ENCODE measurements at regions not wholly inside any gene's neighbourhood (a gene's known extent, or its start where the extent isn't known, plus 50 kb on each side); places are given as distances from the start of the nearest gene placed in this dataset.

DNA sequence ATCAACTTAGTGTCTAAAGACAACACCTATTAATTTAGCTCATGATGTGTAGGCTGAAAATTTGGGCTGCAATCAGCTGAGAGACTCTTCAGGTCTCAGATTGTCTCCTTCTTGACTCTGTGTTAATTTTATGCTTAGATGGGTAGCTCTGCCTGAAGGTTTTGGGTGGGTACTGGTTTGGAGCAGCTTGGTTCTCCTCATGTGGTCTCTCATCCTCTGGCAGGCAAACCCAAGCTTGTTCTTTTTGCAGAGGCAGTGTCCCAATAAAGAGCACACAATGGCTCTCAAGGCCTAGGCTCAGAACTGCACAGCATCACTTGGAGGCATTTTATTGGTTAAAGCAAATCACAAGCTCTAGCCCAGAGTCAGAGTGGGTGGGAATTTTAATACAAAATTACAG is 280.6 kb downstream of the BTBD3 start:
- no peak for DNase-seq (ENCODE audit: low read depth in 1 of 2, low spot score in 1 of 2)
- Histone ChIP-seq H3K27ac (replicated peaks) (no peak overlapping the region), H3K27me3 (ENCODE audit: insufficient read depth, poor library complexity, severe bottlenecking) (no peaks in the 10 kb centered on the region), H3K4me3 (replicated peaks; ENCODE audit: insufficient read depth, low read length) (no peak overlapping the region)
- TF ChIP-seq GABPA (IDR thresholded peaks at IDR 0.05; ENCODE audit: low read depth) (no peak), POLR2AphosphoS5 (IDR thresholded peaks at IDR 0.05; ENCODE audit: low read depth) (no peak), SPI1 (IDR thresholded peaks at IDR 0.05; ENCODE audit: borderline replicate concordance, low read depth) (no peak)
- TF ChIP-seq, protein P1, sequence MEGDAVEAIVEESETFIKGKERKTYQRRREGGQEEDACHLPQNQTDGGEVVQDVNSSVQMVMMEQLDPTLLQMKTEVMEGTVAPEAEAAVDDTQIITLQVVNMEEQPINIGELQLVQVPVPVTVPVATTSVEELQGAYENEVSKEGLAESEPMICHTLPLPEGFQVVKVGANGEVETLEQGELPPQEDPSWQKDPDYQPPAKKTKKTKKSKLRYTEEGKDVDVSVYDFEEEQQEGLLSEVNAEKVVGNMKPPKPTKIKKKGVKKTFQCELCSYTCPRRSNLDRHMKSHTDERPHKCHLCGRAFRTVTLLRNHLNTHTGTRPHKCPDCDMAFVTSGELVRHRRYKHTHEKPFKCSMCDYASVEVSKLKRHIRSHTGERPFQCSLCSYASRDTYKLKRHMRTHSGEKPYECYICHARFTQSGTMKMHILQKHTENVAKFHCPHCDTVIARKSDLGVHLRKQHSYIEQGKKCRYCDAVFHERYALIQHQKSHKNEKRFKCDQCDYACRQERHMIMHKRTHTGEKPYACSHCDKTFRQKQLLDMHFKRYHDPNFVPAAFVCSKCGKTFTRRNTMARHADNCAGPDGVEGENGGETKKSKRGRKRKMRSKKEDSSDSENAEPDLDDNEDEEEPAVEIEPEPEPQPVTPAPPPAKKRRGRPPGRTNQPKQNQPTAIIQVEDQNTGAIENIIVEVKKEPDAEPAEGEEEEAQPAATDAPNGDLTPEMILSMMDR (IDR thresholded peaks at IDR 0.05; ENCODE audit: insufficient read depth, low read length), result no peak
- TF ChIP-seq, protein P2, sequence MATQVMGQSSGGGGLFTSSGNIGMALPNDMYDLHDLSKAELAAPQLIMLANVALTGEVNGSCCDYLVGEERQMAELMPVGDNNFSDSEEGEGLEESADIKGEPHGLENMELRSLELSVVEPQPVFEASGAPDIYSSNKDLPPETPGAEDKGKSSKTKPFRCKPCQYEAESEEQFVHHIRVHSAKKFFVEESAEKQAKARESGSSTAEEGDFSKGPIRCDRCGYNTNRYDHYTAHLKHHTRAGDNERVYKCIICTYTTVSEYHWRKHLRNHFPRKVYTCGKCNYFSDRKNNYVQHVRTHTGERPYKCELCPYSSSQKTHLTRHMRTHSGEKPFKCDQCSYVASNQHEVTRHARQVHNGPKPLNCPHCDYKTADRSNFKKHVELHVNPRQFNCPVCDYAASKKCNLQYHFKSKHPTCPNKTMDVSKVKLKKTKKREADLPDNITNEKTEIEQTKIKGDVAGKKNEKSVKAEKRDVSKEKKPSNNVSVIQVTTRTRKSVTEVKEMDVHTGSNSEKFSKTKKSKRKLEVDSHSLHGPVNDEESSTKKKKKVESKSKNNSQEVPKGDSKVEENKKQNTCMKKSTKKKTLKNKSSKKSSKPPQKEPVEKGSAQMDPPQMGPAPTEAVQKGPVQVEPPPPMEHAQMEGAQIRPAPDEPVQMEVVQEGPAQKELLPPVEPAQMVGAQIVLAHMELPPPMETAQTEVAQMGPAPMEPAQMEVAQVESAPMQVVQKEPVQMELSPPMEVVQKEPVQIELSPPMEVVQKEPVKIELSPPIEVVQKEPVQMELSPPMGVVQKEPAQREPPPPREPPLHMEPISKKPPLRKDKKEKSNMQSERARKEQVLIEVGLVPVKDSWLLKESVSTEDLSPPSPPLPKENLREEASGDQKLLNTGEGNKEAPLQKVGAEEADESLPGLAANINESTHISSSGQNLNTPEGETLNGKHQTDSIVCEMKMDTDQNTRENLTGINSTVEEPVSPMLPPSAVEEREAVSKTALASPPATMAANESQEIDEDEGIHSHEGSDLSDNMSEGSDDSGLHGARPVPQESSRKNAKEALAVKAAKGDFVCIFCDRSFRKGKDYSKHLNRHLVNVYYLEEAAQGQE (IDR thresholded peaks at IDR 0.05; ENCODE audit: insufficient replicate concordance, low read depth), result no peak

DNA sequence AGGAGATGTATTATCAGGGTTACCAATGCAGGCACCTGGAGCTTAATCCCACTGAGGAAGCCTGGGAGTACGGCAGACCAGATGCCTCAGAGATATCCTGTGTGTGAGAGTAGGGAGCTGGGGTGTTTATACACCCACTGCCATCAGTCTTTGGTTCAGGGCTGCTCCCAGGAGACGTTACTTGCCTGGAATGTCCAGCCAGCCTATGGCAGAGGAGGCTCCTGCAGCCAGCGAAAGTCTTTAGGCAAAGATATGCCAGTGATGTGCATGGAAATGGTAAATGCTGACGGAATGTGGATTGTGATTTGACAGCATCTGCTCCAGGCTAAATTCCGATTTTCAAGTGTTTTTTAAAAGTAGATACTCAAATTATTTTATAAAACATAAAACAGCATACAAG is 282.0 kb downstream of the BTBD3 start:
- Histone ChIP-seq H3K4me3 (replicated peaks; ENCODE audit: insufficient read depth, low read length) (no peak overlapping the region), H3K27me3 (ENCODE audit: insufficient read depth, poor library complexity, severe bottlenecking) (no peaks in the 10 kb centered on the region), H3K27ac (replicated peaks) (no peak overlapping the region)
- DNase-seq (ENCODE audit: low read depth in 1 of 2, low spot score in 1 of 2), result no peak
- TF ChIP-seq, protein P1 (IDR thresholded peaks at IDR 0.05; ENCODE audit: insufficient read depth, low read length), result no peak
- TF ChIP-seq SPI1 (IDR thresholded peaks at IDR 0.05; ENCODE audit: borderline replicate concordance, low read depth), result no peak
- TF ChIP-seq POLR2AphosphoS5 (IDR thresholded peaks at IDR 0.05; ENCODE audit: low read depth), result no peak
- no peak for TF ChIP-seq GABPA (IDR thresholded peaks at IDR 0.05; ENCODE audit: low read depth)
- TF ChIP-seq, protein P2 (IDR thresholded peaks at IDR 0.05; ENCODE audit: insufficient replicate concordance, low read depth), result no peak

DNA sequence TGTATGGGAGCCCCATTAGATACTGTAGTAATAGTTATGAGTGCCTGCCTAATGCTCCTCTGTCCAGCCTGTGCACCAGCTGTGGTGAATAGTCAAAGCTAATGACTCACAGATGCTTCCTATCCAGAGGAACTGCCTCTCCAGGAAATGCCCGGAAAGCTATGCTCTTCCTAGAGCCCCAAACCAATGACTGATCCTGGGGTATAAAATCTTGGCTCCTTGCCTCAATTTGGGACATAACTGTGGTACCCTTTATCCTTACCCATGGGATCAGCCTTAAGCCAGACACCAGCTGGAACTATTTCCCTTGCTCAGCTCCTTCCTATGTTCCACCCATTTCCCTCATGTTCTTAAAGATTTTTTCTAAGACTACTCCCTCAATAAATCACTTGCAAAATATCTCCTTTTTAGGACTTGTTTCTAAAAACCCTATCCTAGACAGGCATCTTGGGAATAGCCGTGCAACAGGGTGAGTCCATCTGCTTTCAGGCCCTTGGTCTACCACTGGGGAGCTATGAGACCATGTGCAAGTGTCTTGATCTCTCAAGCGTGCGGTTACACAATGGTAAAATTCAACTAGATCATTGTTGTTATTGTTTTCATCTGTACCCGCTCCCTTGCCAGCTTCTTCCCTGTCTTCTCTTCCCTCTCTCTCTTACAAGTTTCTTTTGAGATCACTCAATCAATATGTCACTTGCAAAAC is 283.7 kb downstream of the BTBD3 start:
- Histone ChIP-seq H3K4me3 (replicated peaks; ENCODE audit: insufficient read depth, low read length) (no peak overlapping the region), H3K27ac (replicated peaks) (no peak overlapping the region), H3K27me3 (ENCODE audit: insufficient read depth, poor library complexity, severe bottlenecking) (no peaks in the 10 kb centered on the region)
- TF ChIP-seq GABPA (IDR thresholded peaks at IDR 0.05; ENCODE audit: low read depth) (no peak), POLR2AphosphoS5 (IDR thresholded peaks at IDR 0.05; ENCODE audit: low read depth) (no peak), SPI1 (IDR thresholded peaks at IDR 0.05; ENCODE audit: borderline replicate concordance, low read depth) (no peak)
- TF ChIP-seq, protein P2 (IDR thresholded peaks at IDR 0.05; ENCODE audit: insufficient replicate concordance, low read depth), result no peak
- TF ChIP-seq, protein P1 (IDR thresholded peaks at IDR 0.05; ENCODE audit: insufficient read depth, low read length), result no peak
- DNase-seq (ENCODE audit: low read depth in 1 of 2, low spot score in 1 of 2), result no peak

Data from HL-60 (cell line).